SK-N-SH (cell line): ENCODE measurements at regions not wholly inside any gene's neighbourhood (a gene's known extent, or its start where the extent isn't known, plus 50 kb on each side); places are given as distances from the start of the nearest gene placed in this dataset.

Experiments used
- CTCF ChIA-PET: fragments of 300-600, 350-600 bp; formaldehyde crosslinking; extraction: SDS; loops from one replicate; lab custom pipeline; 2021; lab: Yijun Ruan, JAX
- POLR2A ChIA-PET: fragments of 350-600 bp; sonication (Branson Sonifier 250); formaldehyde crosslinking; extraction: SDS; loops from one replicate; lab custom pipeline; 2020; ENCODE audit warnings: antibody characterized with exemption, inconsistent platforms; lab: Yijun Ruan, JAX
- DNase-seq: peaks from one replicate; pipeline ENCODE4 v3.0.0; 2012
- H2AFZ ChIP-seq: fragments of 200-600 bp; sonication (generic); 2 replicates; pipeline ENCODE4 v1.8.1; 2016; ENCODE audit warnings: antibody characterized with exemption, mild to moderate bottlenecking, low read depth
- H3F3A ChIP-seq: fragments of 200-600 bp; sonication (generic); replicated peaks from 2 replicates; pipeline ENCODE3; 2016; ENCODE audit warnings: antibody characterized with exemption, mild to moderate bottlenecking; ENCODE audit not compliant: insufficient read depth
- H3K27ac ChIP-seq, 2 experiments: fragments of 200-500 bp in 1 of 2; fragments of 200-600 bp in 1 of 2; sonication (Bioruptor generic) in 1 of 2; sonication (generic), shearing (Covaris generic) in 1 of 2; 2 replicates each; pipeline versions ENCODE4 v1.5.1 to v1.6.1; 2014 to 2016; ENCODE audit warnings: low read depth in 2 of 2, inconsistent platforms in 1 of 2, low read length in 1 of 2, mild to moderate bottlenecking in 1 of 2, mixed read lengths in 1 of 2
- H3K27me3 ChIP-seq: fragments of 200-600 bp; sonication (generic), shearing (Covaris generic); 2 replicates; pipeline ENCODE4 v1.6.1; 2016; ENCODE audit warnings: mixed run types; ENCODE audit not compliant: insufficient read depth
- H3K36me3 ChIP-seq, 2 experiments: fragments of 200-500 bp in 1 of 2; fragments of 200-600 bp in 1 of 2; sonication (Bioruptor generic) in 1 of 2; sonication (generic) in 1 of 2; replicated peaks in 1 of 2; 2 replicates each; pipeline versions ENCODE3 to v1.5.1; 2014 to 2016; ENCODE audit warnings: low read length in 1 of 2, mild to moderate bottlenecking in 1 of 2; ENCODE audit not compliant: insufficient read depth in 2 of 2, control insufficient read depth in 1 of 2
- H3K4me1 ChIP-seq, 2 experiments: fragments of 200-500 bp in 1 of 2; fragments of 200-600 bp in 1 of 2; sonication (Bioruptor generic) in 1 of 2; sonication (generic), shearing (Covaris generic) in 1 of 2; 2 replicates each; pipeline versions ENCODE4 v1.5.1 to v1.6.1; 2014 to 2016; ENCODE audit warnings: low read depth in 1 of 2, low read length in 1 of 2, mixed run types in 1 of 2; ENCODE audit not compliant: insufficient read depth in 2 of 2, control insufficient read depth in 1 of 2
- H3K4me2 ChIP-seq: fragments of 200-600 bp; sonication (generic), shearing (Covaris generic); 2 replicates; pipeline ENCODE4 v1.6.1; 2017; ENCODE audit warnings: mixed run types
- H3K4me3 ChIP-seq, 2 experiments: fragments of 200-500 bp in 1 of 2; fragments of 200-600 bp in 1 of 2; sonication (Bioruptor generic) in 1 of 2; sonication (generic), shearing (Covaris generic) in 1 of 2; 2 replicates each; pipeline versions ENCODE4 v1.5.1 to v1.8.1; 2014 to 2016; ENCODE audit warnings: low read depth in 2 of 2, inconsistent platforms in 1 of 2, low read length in 1 of 2, mild to moderate bottlenecking in 1 of 2, mixed read lengths in 1 of 2, moderate library complexity in 1 of 2
- H3K79me2 ChIP-seq: fragments of 200-600 bp; sonication (generic); 2 replicates; pipeline ENCODE4 v1.8.1; 2017; ENCODE audit warnings: mild to moderate bottlenecking; ENCODE audit not compliant: insufficient read depth
- H3K9ac ChIP-seq: fragments of 200-600 bp; sonication (generic); 2 replicates; pipeline ENCODE4 v1.6.1; 2017; ENCODE audit warnings: mixed run types
- H3K9me2 ChIP-seq: fragments of 200-600 bp; sonication (generic); 2 replicates; pipeline ENCODE4 v1.6.1; 2017; ENCODE audit warnings: mixed run types
- H3K9me3 ChIP-seq: fragments of 200-600 bp; sonication (generic); 2 replicates; pipeline ENCODE4 v1.6.1; 2017; ENCODE audit warnings: mixed run types, mild to moderate bottlenecking, moderate library complexity
- H4K20me1 ChIP-seq: fragments of 200-600 bp; sonication (generic); 2 replicates; pipeline ENCODE4 v1.6.1; 2017; ENCODE audit warnings: mild to moderate bottlenecking, mixed run types; ENCODE audit not compliant: insufficient read depth
- CHD2 ChIP-seq: fragments of 150-350 bp; IDR thresholded peaks from 2 replicates; pipeline ENCODE4 v1.6.1; 2018; ENCODE audit warnings: low read length; ENCODE audit not compliant: partially characterized antibody
- GABPA ChIP-seq: IDR thresholded peaks from 2 replicates; pipeline ENCODE4 v1.4.0; 2012; ENCODE audit warnings: low read depth, mild to moderate bottlenecking
- GATA2 ChIP-seq: sonication (generic); formaldehyde crosslinking; IDR thresholded peaks from 2 replicates; pipeline ENCODE4 v1.5.0; 2020; ENCODE audit warnings: mild to moderate bottlenecking, missing genetic modification reagents
- JUND ChIP-seq: IDR thresholded peaks from 2 replicates; pipeline ENCODE4 v1.4.0; 2012
- MAX ChIP-seq: IDR thresholded peaks from 2 replicates; pipeline ENCODE4 v1.4.0; 2012; ENCODE audit warnings: low read depth
- NFIC ChIP-seq: IDR thresholded peaks from 2 replicates; pipeline ENCODE4 v1.4.0; 2012; ENCODE audit warnings: borderline replicate concordance
- NRF1 ChIP-seq: IDR thresholded peaks from 2 replicates; pipeline ENCODE4 v1.6.1; 2012; ENCODE audit warnings: low read depth, mild to moderate bottlenecking, low read length
- POLR2AphosphoS5 ChIP-seq: IDR thresholded peaks from 2 replicates; pipeline ENCODE4 v1.6.1; 2012; ENCODE audit warnings: low read depth, low read length
- RAD21 ChIP-seq: IDR thresholded peaks from 2 replicates; pipeline ENCODE4 v1.6.1; 2012; ENCODE audit warnings: mild to moderate bottlenecking, low read length
- REST ChIP-seq: IDR thresholded peaks from 2 replicates; pipeline ENCODE4 v1.6.1; 2012; ENCODE audit warnings: mild to moderate bottlenecking, low read depth, low read length, moderate library complexity
- SMC3 ChIP-seq: IDR thresholded peaks from 2 replicates; pipeline ENCODE4 v1.6.1; 2012; ENCODE audit warnings: low read depth, low read length, improper control_type of control experiment
- TAF1 ChIP-seq: IDR thresholded peaks from 2 replicates; pipeline ENCODE4 v1.6.1; 2012; ENCODE audit warnings: low read depth, mild to moderate bottlenecking, low read length, moderate library complexity, borderline replicate concordance
- TCF12 ChIP-seq: IDR thresholded peaks from 2 replicates; pipeline ENCODE4 v1.4.0; 2012
- TEAD4 ChIP-seq: IDR thresholded peaks from 2 replicates; pipeline ENCODE4 v1.4.0; 2012; ENCODE audit warnings: mild to moderate bottlenecking, borderline replicate concordance; ENCODE audit not compliant: insufficient read depth
- USF1 ChIP-seq: IDR thresholded peaks from 2 replicates; pipeline ENCODE4 v1.4.0; 2012; ENCODE audit warnings: low read depth, borderline replicate concordance
- WGBS: methylation state at CpG from one replicate; pipeline ENCODE4 v1.1.6; 2017; ENCODE audit warnings: low lambda C conversion rate; 5-methylcytosine and 5-hydroxymethylcytosine counted together
- TF ChIP-seq, protein P1 (sequence below): fragments of 150-350 bp; IDR thresholded peaks from 2 replicates; pipeline ENCODE4 v1.6.1; 2016; ENCODE audit warnings: mild to moderate bottlenecking, low read depth, low read length
- TF ChIP-seq, protein P2 (sequence below): IDR thresholded peaks from 2 replicates; pipeline ENCODE4; 2012

- 0 out of 2 replicates have a peak, but pooled peaks cover 5% of the 10 kb centered on the region for H3K27me3 ChIP-seq
- no peak for DNase-seq
- CTCF ChIA-PET, result no interaction called here
- no peak overlapping the region for H3K4me3 ChIP-seq
- WGBS, result 0% methylated on average over 1 of the region's 1 CpG
- H3K9me3 ChIP-seq, result no peaks in the 10 kb centered on the region
- no peaks in the 10 kb centered on the region for H3K79me2 ChIP-seq
- H3F3A ChIP-seq, result no peaks in the 10 kb centered on the region
- no peak overlapping the region for H3K9ac ChIP-seq
- no peak overlapping the region for H3K4me2 ChIP-seq
- TF ChIP-seq GATA2 (CRISPR knock-in tag) (no peak), GABPA (no peak), TCF12 (no peak), JUND (no peak), POLR2AphosphoS5 (no peak), NRF1 (no peak), MAX (no peak), TEAD4 (no peak), RAD21 (no peak), SMC3 (no peak), NFIC (no peak), CHD2 (no peak)
- TF ChIP-seq, protein P1, sequence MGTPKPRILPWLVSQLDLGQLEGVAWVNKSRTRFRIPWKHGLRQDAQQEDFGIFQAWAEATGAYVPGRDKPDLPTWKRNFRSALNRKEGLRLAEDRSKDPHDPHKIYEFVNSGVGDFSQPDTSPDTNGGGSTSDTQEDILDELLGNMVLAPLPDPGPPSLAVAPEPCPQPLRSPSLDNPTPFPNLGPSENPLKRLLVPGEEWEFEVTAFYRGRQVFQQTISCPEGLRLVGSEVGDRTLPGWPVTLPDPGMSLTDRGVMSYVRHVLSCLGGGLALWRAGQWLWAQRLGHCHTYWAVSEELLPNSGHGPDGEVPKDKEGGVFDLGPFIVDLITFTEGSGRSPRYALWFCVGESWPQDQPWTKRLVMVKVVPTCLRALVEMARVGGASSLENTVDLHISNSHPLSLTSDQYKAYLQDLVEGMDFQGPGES, result no peak
- POLR2A ChIA-PET, result no interaction called here
- H4K20me1 ChIP-seq, result no peaks in the 10 kb centered on the region
- H3K4me1 ChIP-seq, result no peaks in the 10 kb centered on the region
- no peaks in the 10 kb centered on the region for H3K9me2 ChIP-seq
- no peaks in the 10 kb centered on the region for H3K36me3 ChIP-seq
- H3K27ac ChIP-seq, result no peak overlapping the region
- no peak overlapping the region for H2AFZ ChIP-seq
Observed at GRCh38 chr7:49324707-49325106, 400.4 kb downstream of the CDC14C start.

DNA sequence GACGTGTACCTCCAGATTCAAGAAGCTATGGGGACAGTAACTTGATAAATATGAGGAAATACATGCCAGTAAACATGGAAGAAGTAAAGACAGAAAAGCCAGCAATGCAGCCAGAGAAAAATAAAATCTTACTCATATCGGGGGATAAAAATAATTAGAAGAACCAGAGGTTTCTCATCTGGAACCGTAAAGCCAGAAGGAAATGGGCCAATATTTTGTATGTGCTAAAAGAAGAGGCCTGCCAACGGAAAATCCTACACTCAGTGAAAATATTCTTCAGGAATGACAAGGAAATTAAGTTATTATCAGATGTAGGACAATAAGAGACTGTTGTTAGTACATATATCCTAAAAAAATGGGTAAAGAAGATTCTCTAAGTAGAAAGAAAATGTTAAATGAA lies 401.2 kb downstream of the CDC14C start:
- no peaks in the 10 kb centered on the region for H3K9me2 ChIP-seq
- no peak overlapping the region for H3K27ac ChIP-seq
- H3F3A ChIP-seq, result no peaks in the 10 kb centered on the region
- H2AFZ ChIP-seq, result no peak overlapping the region
- H3K4me2 ChIP-seq, result no peak overlapping the region
- no peaks in the 10 kb centered on the region for H3K79me2 ChIP-seq
- no peak overlapping the region for H3K9ac ChIP-seq
- H3K36me3 ChIP-seq, result no peaks in the 10 kb centered on the region
- no peaks in the 10 kb centered on the region for H3K9me3 ChIP-seq
- ChIA-PET POLR2A (no interaction called here), CTCF (no interaction called here)
- H3K27me3 ChIP-seq, result 0 out of 2 replicates have a peak, but pooled peaks cover 5% of the 10 kb centered on the region
- 2% methylated on average over 4 of the region's 4 CpGs for WGBS
- DNase-seq, result no peak
- no peak overlapping the region for H3K4me3 ChIP-seq
- no peak for TF ChIP-seq NRF1
- no peak for TF ChIP-seq USF1
- TF ChIP-seq TAF1, result no peak
- no peak for TF ChIP-seq REST
- TF ChIP-seq, protein P1, result no peak
- no peak for TF ChIP-seq GATA2 (CRISPR knock-in tag)
- TF ChIP-seq, protein P2, sequence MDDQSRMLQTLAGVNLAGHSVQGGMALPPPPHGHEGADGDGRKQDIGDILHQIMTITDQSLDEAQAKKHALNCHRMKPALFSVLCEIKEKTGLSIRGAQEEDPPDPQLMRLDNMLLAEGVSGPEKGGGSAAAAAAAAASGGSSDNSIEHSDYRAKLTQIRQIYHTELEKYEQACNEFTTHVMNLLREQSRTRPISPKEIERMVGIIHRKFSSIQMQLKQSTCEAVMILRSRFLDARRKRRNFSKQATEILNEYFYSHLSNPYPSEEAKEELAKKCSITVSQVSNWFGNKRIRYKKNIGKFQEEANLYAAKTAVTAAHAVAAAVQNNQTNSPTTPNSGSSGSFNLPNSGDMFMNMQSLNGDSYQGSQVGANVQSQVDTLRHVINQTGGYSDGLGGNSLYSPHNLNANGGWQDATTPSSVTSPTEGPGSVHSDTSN, result no peak
- H4K20me1 ChIP-seq, result no peaks in the 10 kb centered on the region
- no peaks in the 10 kb centered on the region for H3K4me1 ChIP-seq
